ENCODE measurements at regions not wholly inside any gene's neighbourhood (a gene's known extent, or its start where the extent isn't known, plus 50 kb on each side); places are given as distances from the start of the nearest gene placed in this dataset.

DNA sequence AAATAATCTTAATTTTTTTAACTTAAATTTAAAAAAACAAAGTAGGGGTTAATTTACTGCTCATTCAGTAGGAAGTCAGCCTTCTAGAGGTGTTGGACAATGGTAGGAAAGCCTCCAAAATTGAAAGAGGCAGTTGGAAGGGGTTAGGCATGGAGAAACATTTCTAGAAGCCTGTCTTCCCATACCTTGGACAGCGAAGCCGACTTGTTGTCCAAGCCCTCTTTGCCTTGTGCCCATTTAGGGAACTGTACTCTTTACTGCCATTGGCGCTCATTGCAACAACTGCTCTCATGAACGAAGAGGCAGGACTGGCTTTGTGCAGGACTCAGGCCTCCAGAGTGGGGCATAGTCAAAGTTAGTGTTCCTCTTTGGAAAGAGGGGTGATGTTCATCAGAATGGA is 333.3 kb downstream of the HRH4 start:
- 84% methylated on average over 4 of the region's 4 CpGs for WGBS

DNA sequence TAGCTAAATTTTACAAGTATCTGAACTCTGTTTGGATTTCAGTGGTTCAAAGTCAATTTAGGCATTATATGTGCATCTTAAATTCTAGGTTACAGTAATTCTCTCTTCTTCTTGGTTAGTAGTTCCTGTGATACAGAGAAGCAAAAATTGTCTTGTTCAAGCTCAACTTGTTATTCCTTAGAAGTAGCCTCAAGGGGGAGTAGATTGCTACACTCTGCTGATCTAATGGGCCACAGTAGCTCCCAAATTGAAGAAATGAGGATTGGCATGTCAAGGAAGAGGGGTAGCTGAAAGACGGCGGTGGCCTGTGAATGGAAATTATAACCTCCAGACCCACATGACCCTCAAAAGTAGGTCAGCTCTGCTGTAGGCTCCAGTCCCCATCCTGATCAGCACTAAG is 334.7 kb downstream of the HRH4 start:
- Histone ChIP-seq H3K27me3 (ENCODE audit: control insufficient read depth in 4 of 4, insufficient read depth in 4 of 4, low read length in 3 of 4) (peaks cover 0 to 6% (median 0%) of the 10 kb centered on the region in 4 donors), H3K27ac (ENCODE audit: low read depth in 1 of 2, low read length in 2 of 2) (no peak overlapping the region), H3K4me1 (ENCODE audit: control insufficient read depth in 4 of 4, insufficient read depth in 4 of 4, low read length in 3 of 4) (no peaks in the 10 kb centered on the region), H3K4me3 (ENCODE audit: low read depth in 1 of 3, low read length in 3 of 3) (no peak overlapping the region), H3K36me3 (ENCODE audit: control insufficient read depth in 4 of 4, insufficient read depth in 3 of 4, low read depth in 1 of 4, low read length in 3 of 4) (no peaks in the 10 kb centered on the region), H3K9ac (ENCODE audit: low read depth in 1 of 2, low read length in 2 of 2) (no peak overlapping the region), H3K9me3 (ENCODE audit: control insufficient read depth in 4 of 4, low read length in 3 of 4) (no peaks in the 10 kb centered on the region)
- DNase-seq (ENCODE audit: low spot score) = no peak
- 87% methylated on average over 2 of the region's 2 CpGs for WGBS
- TF ChIP-seq TAF1 (conservative IDR thresholded peaks at IDR 0.05) (no peak), ZBTB33 (IDR thresholded peaks at IDR 0.05) (no peak), JUND (IDR thresholded peaks at IDR 0.05) (no peak), FOXA1 (IDR thresholded peaks at IDR 0.05) (no peak)
- TF ChIP-seq, protein P1, sequence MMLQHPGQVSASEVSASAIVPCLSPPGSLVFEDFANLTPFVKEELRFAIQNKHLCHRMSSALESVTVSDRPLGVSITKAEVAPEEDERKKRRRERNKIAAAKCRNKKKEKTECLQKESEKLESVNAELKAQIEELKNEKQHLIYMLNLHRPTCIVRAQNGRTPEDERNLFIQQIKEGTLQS (IDR thresholded peaks at IDR 0.05) = no peak

More for the DNA sequence above, 333.3 kb downstream of the HRH4 start:
- no peak overlapping the region for H3K4me3 ChIP-seq (ENCODE audit: low read depth in 1 of 3, low read length in 3 of 3)
- peaks cover 0 to 6% (median 0%) of the 10 kb centered on the region in 4 donors for H3K27me3 ChIP-seq (ENCODE audit: control insufficient read depth in 4 of 4, insufficient read depth in 4 of 4, low read length in 3 of 4)
- H3K36me3 ChIP-seq (ENCODE audit: control insufficient read depth in 4 of 4, insufficient read depth in 3 of 4, low read depth in 1 of 4, low read length in 3 of 4) = no peaks in the 10 kb centered on the region
- TF ChIP-seq TAF1 (conservative IDR thresholded peaks at IDR 0.05) = no peak
- no peak for TF ChIP-seq JUND (IDR thresholded peaks at IDR 0.05)
- TF ChIP-seq RAD21 (IDR thresholded peaks at IDR 0.05) = no peak
- TF ChIP-seq ZBTB33 (IDR thresholded peaks at IDR 0.05) = no peak
- no peak for TF ChIP-seq EGR1 (IDR thresholded peaks at IDR 0.05; ENCODE audit: low read depth in 2 of 2)
- TF ChIP-seq REST (IDR thresholded peaks at IDR 0.05) = no peak
- TF ChIP-seq, protein P1 (IDR thresholded peaks at IDR 0.05) = no peak
- no peak for TF ChIP-seq FOXA2 (IDR thresholded peaks at IDR 0.05)
- no peak for TF ChIP-seq GABPA (IDR thresholded peaks at IDR 0.05 in 1 of 2, conservative IDR thresholded peaks at IDR 0.05 in 1 of 2)
- TF ChIP-seq HNF4A (conservative IDR thresholded peaks at IDR 0.05) = no peak
- no peak for TF ChIP-seq SP1 (IDR thresholded peaks at IDR 0.05)
- H3K9ac ChIP-seq (ENCODE audit: low read depth in 1 of 2, low read length in 2 of 2) = no peak overlapping the region
- DNase-seq (ENCODE audit: low spot score) = no peak
- H3K9me3 ChIP-seq (ENCODE audit: control insufficient read depth in 4 of 4, low read length in 3 of 4) = no peaks in the 10 kb centered on the region
- no peak overlapping the region for H3K27ac ChIP-seq (ENCODE audit: low read depth in 1 of 2, low read length in 2 of 2)
- H3K4me1 ChIP-seq (ENCODE audit: control insufficient read depth in 4 of 4, insufficient read depth in 4 of 4, low read length in 3 of 4) = no peaks in the 10 kb centered on the region

All from liver (tissue), 7 donors.